Gastrocnemius medialis (tissue), 4 donors: ENCODE measurements at regions not wholly inside any gene's neighbourhood (a gene's known extent, or its start where the extent isn't known, plus 50 kb on each side); places are given as distances from the start of the nearest gene placed in this dataset.

Experiments used
- POLR2A ChIP-seq, 2 donors: fragments of 450-650 bp; IDR thresholded peaks; one replicate each; pipeline ENCODE4 v1.6.1; 2017; ENCODE audit warnings: antibody characterized with exemption in 2 of 2, mild to moderate bottlenecking in 2 of 2, moderate library complexity in 2 of 2
- TF ChIP-seq, protein P1 (sequence below), 5 experiments: fragments of 450-650 bp in 3 of 5; fragments of 200-600 bp in 2 of 5; sonication (generic) in 2 of 5; IDR thresholded peaks in 4 of 5; conservative IDR thresholded peaks in 1 of 5; 1 replicate in 4 of 5; 2 replicates in 1 of 5; pipeline ENCODE4 v1.5.1; 2016 to 2019; ENCODE audit warnings: antibody characterized with exemption in 5 of 5, mild to moderate bottlenecking in 3 of 5, moderate library complexity in 3 of 5

DNA sequence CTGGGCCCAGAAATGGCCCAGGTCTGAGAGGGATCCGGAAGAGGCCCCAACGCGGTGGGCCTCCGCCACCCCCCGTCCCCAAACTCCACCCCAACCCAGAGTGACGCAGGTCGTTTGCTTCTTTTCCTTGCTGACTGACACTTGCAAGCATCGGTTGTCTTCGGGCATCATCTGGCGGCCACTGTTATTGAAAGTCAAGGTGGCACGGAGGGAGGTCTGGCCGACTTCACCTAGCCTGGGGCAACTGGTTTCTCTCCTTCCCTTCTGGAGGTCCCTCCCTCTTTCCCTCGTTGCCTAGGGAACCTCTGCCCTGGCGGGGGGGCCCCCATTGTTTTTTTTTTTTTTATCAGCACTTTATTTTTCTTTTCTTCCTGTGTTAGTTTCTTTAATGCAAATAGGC, 241.8 kb downstream of the ALG10 start:
- no peak for TF ChIP-seq POLR2A (IDR thresholded peaks at IDR 0.05)
- TF ChIP-seq, protein P1, sequence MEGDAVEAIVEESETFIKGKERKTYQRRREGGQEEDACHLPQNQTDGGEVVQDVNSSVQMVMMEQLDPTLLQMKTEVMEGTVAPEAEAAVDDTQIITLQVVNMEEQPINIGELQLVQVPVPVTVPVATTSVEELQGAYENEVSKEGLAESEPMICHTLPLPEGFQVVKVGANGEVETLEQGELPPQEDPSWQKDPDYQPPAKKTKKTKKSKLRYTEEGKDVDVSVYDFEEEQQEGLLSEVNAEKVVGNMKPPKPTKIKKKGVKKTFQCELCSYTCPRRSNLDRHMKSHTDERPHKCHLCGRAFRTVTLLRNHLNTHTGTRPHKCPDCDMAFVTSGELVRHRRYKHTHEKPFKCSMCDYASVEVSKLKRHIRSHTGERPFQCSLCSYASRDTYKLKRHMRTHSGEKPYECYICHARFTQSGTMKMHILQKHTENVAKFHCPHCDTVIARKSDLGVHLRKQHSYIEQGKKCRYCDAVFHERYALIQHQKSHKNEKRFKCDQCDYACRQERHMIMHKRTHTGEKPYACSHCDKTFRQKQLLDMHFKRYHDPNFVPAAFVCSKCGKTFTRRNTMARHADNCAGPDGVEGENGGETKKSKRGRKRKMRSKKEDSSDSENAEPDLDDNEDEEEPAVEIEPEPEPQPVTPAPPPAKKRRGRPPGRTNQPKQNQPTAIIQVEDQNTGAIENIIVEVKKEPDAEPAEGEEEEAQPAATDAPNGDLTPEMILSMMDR (IDR thresholded peaks at IDR 0.05 in 4 of 5, conservative IDR thresholded peaks at IDR 0.05 in 1 of 5), result no peak
